Aorta (tissue), 5 donors: ENCODE measurements at regions not wholly inside any gene's neighbourhood (a gene's known extent, or its start where the extent isn't known, plus 50 kb on each side); places are given as distances from the start of the nearest gene placed in this dataset.
A peak's percentile ranks its signal among the peaks of the same experiment; 100 is the strongest.

Experiments used
- ATAC-seq: fragments of 200-7000 bp; cut with Tn5 transposase; one replicate; pipeline ENCODE4 v1.9.1; 2022; ENCODE audit warnings: moderate library complexity; ENCODE audit not compliant: low FRiP score
- DNase-seq, 2 donors: peaks; one replicate each; pipeline ENCODE4 v3.0.0-alpha.2; 2020
- H3K27ac ChIP-seq, 2 donors: one replicate each; pipeline ENCODE4 v1.5.1; 2013; ENCODE audit warnings: low read length in 2 of 2, mild to moderate bottlenecking in 2 of 2, moderate library complexity in 2 of 2, control low read depth in 1 of 2, inconsistent platforms in 1 of 2, low read depth in 1 of 2
- H3K27me3 ChIP-seq, 2 donors: one replicate each; pipeline ENCODE4 v1.6.1; 2013; ENCODE audit warnings: control low read depth in 1 of 2, low read length in 1 of 2, mild to moderate bottlenecking in 1 of 2, moderate library complexity in 1 of 2; ENCODE audit not compliant: insufficient read depth in 2 of 2, control insufficient read depth in 1 of 2
- H3K36me3 ChIP-seq, 2 donors: one replicate each; pipeline ENCODE4 v1.6.1; 2013; ENCODE audit warnings: control low read depth in 1 of 2, low read length in 1 of 2, mild to moderate bottlenecking in 1 of 2; ENCODE audit not compliant: insufficient read depth in 2 of 2, control insufficient read depth in 1 of 2
- H3K4me1 ChIP-seq, 2 donors: one replicate each; pipeline ENCODE4 v1.6.1; 2013; ENCODE audit warnings: low read length in 2 of 2, control low read depth in 1 of 2, mild to moderate bottlenecking in 1 of 2, moderate library complexity in 1 of 2; ENCODE audit not compliant: insufficient read depth in 2 of 2, control insufficient read depth in 1 of 2
- H3K4me3 ChIP-seq, 2 donors: one replicate each; pipeline ENCODE4 v1.5.1; 2013; ENCODE audit warnings: low read length in 2 of 2, control low read depth in 1 of 2, mild to moderate bottlenecking in 1 of 2
- H3K9me3 ChIP-seq: one replicate; pipeline ENCODE4 v1.6.1; 2013; ENCODE audit warnings: mild to moderate bottlenecking, low read length; ENCODE audit not compliant: control insufficient read depth
- WGBS, 2 donors: extraction: QIAGEN DNeasy Blood & Tissue Kit; methylation state at CpG; one replicate each; pipeline ENCODE4 v1.1.7; 2013; 5-methylcytosine and 5-hydroxymethylcytosine counted together
- intact Hi-C, 2 donors: fragments of 100-400 bp; cut with DNase I; formaldehyde crosslinking; loops; one replicate each; pipeline versions ENCODE4 v1.14.2 to v1.15.0; 2022
- donor health status: healthy with polysubstance abuse.
- donor health status: Bipolar disorder and iron deficiency.
- donor health status: DM: no; HTN: no; CAD: no.
- donor health status: DM: no; HTN: no; CAD: no.
- donor health status: DM: yes; HTN: yes; CAD: no.

GRCh38 chr9:13580760-13581159 is 301.3 kb upstream of the MPDZ start:
- 96 to 97% methylated on average over 5 of the region's 5 CpGs for WGBS, 2 donors
- H3K36me3 ChIP-seq: peaks cover 0 to 2% of the 10 kb centered on the region in 2 donors
- DNase-seq (no peak), ATAC-seq (no peak)
- no peaks in the 10 kb centered on the region for H3K4me1 ChIP-seq
- no peaks in the 10 kb centered on the region for H3K27me3 ChIP-seq
- H3K9me3 ChIP-seq: no peaks in the 10 kb centered on the region
- no peak overlapping the region for H3K27ac ChIP-seq
- no peak overlapping the region for H3K4me3 ChIP-seq
- intact Hi-C loops: loop anchor here (10.0 kb wide), 2 partner anchors 74 to 324 kb away; no protein-coding TSS in a partner anchor

GRCh38 chr9:13580131-13580530 is 300.6 kb upstream of the MPDZ start:
- Histone ChIP-seq H3K27ac (no peak overlapping the region), H3K9me3 (no peaks in the 10 kb centered on the region), H3K36me3 (peaks cover 0 to 2% of the 10 kb centered on the region in 2 donors), H3K4me1 (no peaks in the 10 kb centered on the region), H3K27me3 (no peaks in the 10 kb centered on the region), H3K4me3 (no peak overlapping the region)
- ATAC-seq (no peak), DNase-seq (no peak)
- WGBS, 2 donors: 75 to 77% methylated on average over 3 of the region's 3 CpGs
- intact Hi-C loops: loop anchor here (10.0 kb wide), 2 partner anchors 75 to 325 kb away; no protein-coding TSS in a partner anchor

GRCh38 chr9:13576101-13576500 is 296.6 kb upstream of the MPDZ start:
- Histone ChIP-seq H3K36me3 (peaks cover 0 to 2% of the 10 kb centered on the region in 2 donors), H3K27ac (no peak overlapping the region), H3K4me1 (no peaks in the 10 kb centered on the region), H3K4me3 (no peak overlapping the region), H3K9me3 (no peaks in the 10 kb centered on the region), H3K27me3 (no peaks in the 10 kb centered on the region)
- intact Hi-C loops: loop anchor here in 1 of 2 donors (10.0 kb wide), 1 partner anchor 131 kb away; no protein-coding TSS in a partner anchor
- DNase-seq: no peak
- no peak for ATAC-seq

- Histone ChIP-seq H3K27me3 (no peaks in the 10 kb centered on the region), H3K4me1 (no peaks in the 10 kb centered on the region), H3K36me3 (no peaks in the 10 kb centered on the region), H3K9me3 (no peaks in the 10 kb centered on the region), H3K27ac (no peak overlapping the region), H3K4me3 (no peak overlapping the region)
- ATAC-seq: no peak
- no peak for DNase-seq
- WGBS, 2 donors: 94 to 100% methylated on average over 1 of the region's 1 CpG
- intact Hi-C loops: loop anchor here in 1 of 2 donors (10.0 kb wide), 1 partner anchor 131 kb away; no protein-coding TSS in a partner anchor
Measured at GRCh38 chr9:13575558-13575957, 296.1 kb upstream of the MPDZ start.

- DNase-seq: no peak
- H3K4me3 ChIP-seq: no peak overlapping the region
- no peaks in the 10 kb centered on the region for H3K36me3 ChIP-seq
- no peaks in the 10 kb centered on the region for H3K27me3 ChIP-seq
- H3K27ac ChIP-seq: peak overlapping the region; percentile 85 to 93
- peak; percentile 86 for ATAC-seq
- peaks cover 3 to 5% of the 10 kb centered on the region in 2 donors for H3K4me1 ChIP-seq
- no peaks in the 10 kb centered on the region for H3K9me3 ChIP-seq
- intact Hi-C loops: loop anchor here in 1 of 2 donors (10.0 kb wide), 1 partner anchor 126 kb away; no protein-coding TSS in a partner anchor
- WGBS, 2 donors: 2 to 4% methylated on average over 5 of the region's 5 CpGs
Measured at GRCh38 chr9:13570068-13570974, 290.8 kb upstream of the MPDZ start.

- no peaks in the 10 kb centered on the region for H3K27me3 ChIP-seq
- H3K27ac ChIP-seq: peak overlapping the region; percentile 87 to 93
- H3K4me1 ChIP-seq: peaks cover 3 to 5% of the 10 kb centered on the region in 2 donors
- ATAC-seq: no peak
- intact Hi-C loops: loop anchor here in 1 of 2 donors (10.0 kb wide), 3 partner anchors 85 to 785 kb away; no protein-coding TSS in a partner anchor
- DNase-seq: no peak
- H3K9me3 ChIP-seq: no peaks in the 10 kb centered on the region
- no peak overlapping the region for H3K4me3 ChIP-seq
- 2 to 7% methylated on average over 1 of the region's 1 CpG for WGBS, 2 donors
- no peaks in the 10 kb centered on the region for H3K36me3 ChIP-seq
Measured at GRCh38 chr9:13569602-13570067, 290.1 kb upstream of the MPDZ start.

- no peak for DNase-seq
- ATAC-seq: peak; percentile 10
- Histone ChIP-seq H3K9me3 (no peaks in the 10 kb centered on the region), H3K27me3 (no peaks in the 10 kb centered on the region), H3K36me3 (no peaks in the 10 kb centered on the region), H3K4me3 (peak overlapping the region in 1 of 2 donors; percentile 36), H3K4me1 (peaks cover 3 to 5% of the 10 kb centered on the region in 2 donors), H3K27ac (peak overlapping the region; percentile 87 to 93)
- intact Hi-C loops: loop anchor here in 1 of 2 donors (10.0 kb wide), 2 partner anchors 84 to 786 kb away; no protein-coding TSS in a partner anchor
- WGBS, 2 donors: 6 to 12% methylated on average over 18 of the region's 18 CpGs
Measured at GRCh38 chr9:13568841-13569601, 289.5 kb upstream of the MPDZ start.

- Histone ChIP-seq H3K4me3 (peak overlapping the region in 1 of 2 donors; percentile 36), H3K27ac (peak overlapping the region; percentile 87 to 93), H3K4me1 (peaks cover 3 to 5% of the 10 kb centered on the region in 2 donors), H3K36me3 (no peaks in the 10 kb centered on the region), H3K27me3 (no peaks in the 10 kb centered on the region), H3K9me3 (no peaks in the 10 kb centered on the region)
- DNase-seq (no peak), ATAC-seq (peak; percentile 40)
- 4 to 6% methylated on average over 3 of the region's 3 CpGs for WGBS, 2 donors
- intact Hi-C loops: loop anchor here in 1 of 2 donors (10.0 kb wide), 2 partner anchors 84 to 786 kb away; no protein-coding TSS in a partner anchor
Measured at GRCh38 chr9:13568405-13568804, 288.9 kb upstream of the MPDZ start.
